Suprapubic skin (tissue), 3 donors: ENCODE measurements at regions not wholly inside any gene's neighbourhood (a gene's known extent, or its start where the extent isn't known, plus 50 kb on each side); places are given as distances from the start of the nearest gene placed in this dataset.

ENCODE experiments used
- CTCF ChIP-seq, 2 donors: fragments of 200-600 bp in 1 of 2; fragments of 450-650 bp in 1 of 2; sonication (generic) in 1 of 2; IDR thresholded peaks; one replicate each; pipeline ENCODE4 v1.5.1; 2016 to 2019; ENCODE audit warnings: antibody characterized with exemption in 2 of 2, mild to moderate bottlenecking in 1 of 2, moderate library complexity in 1 of 2
- EP300 ChIP-seq: sonication (generic); formaldehyde crosslinking; IDR thresholded peaks from one replicate; pipeline ENCODE4 v1.6.1; 2017; ENCODE audit warnings: antibody characterized with exemption
- POLR2A ChIP-seq, 2 donors: fragments of 450-650 bp; IDR thresholded peaks; one replicate each; pipeline ENCODE4 v1.6.1; 2017; ENCODE audit warnings: antibody characterized with exemption in 2 of 2, mild to moderate bottlenecking in 2 of 2, moderate library complexity in 2 of 2

- TF ChIP-seq CTCF (IDR thresholded peaks at IDR 0.05) = no peak
- TF ChIP-seq EP300 = no peak
- TF ChIP-seq POLR2A (IDR thresholded peaks at IDR 0.05) = no peak
Observed at GRCh38 chrX:122220644-122221373, 963.3 kb upstream of the GRIA3 start.
